WERI-Rb-1 (cell line): ENCODE measurements at regions not wholly inside any gene's neighbourhood (a gene's known extent, or its start where the extent isn't known, plus 50 kb on each side); places are given as distances from the start of the nearest gene placed in this dataset.

Experiments
- DNase-seq: peaks from one replicate; pipeline ENCODE4 v3.0.0-alpha.2; 2020
- H3K27ac ChIP-seq: fragments of 250-450 bp; sonication (Bioruptor Pico); 2 replicates; pipeline ENCODE4 v1.5.1; 2020; ENCODE audit warnings: mild to moderate bottlenecking, moderate library complexity
- H3K27me3 ChIP-seq: fragments of 250-450 bp; sonication (Bioruptor Pico); 2 replicates; pipeline ENCODE4 v1.5.1; 2021; ENCODE audit warnings: mild to moderate bottlenecking, low read depth, moderate library complexity; ENCODE audit not compliant: insufficient read depth, severe bottlenecking
- H3K36me3 ChIP-seq: fragments of 250-450 bp; sonication (Bioruptor Pico); 2 replicates; pipeline ENCODE4 v1.5.1; 2020; ENCODE audit warnings: mild to moderate bottlenecking, moderate library complexity
- H3K4me3 ChIP-seq: 2 replicates; pipeline ENCODE4 v1.5.1; 2011; ENCODE audit warnings: low read depth, mild to moderate bottlenecking, control low read depth, low read length
- H3K9me3 ChIP-seq: fragments of 250-450 bp; sonication (Bioruptor Pico); 2 replicates; pipeline ENCODE4 v1.5.1; 2021; ENCODE audit warnings: mild to moderate bottlenecking, moderate library complexity; ENCODE audit not compliant: severe bottlenecking
- CTCF ChIP-seq: IDR thresholded peaks from 2 replicates; pipeline ENCODE4 v1.5.1; 2011; ENCODE audit warnings: low read depth, mild to moderate bottlenecking, control low read depth, inconsistent platforms, low read length

- TF ChIP-seq CTCF, result no peak
- H3K27me3 ChIP-seq, result peaks cover 26% of the 10 kb centered on the region
- no peak overlapping the region for H3K27ac ChIP-seq
- H3K36me3 ChIP-seq, result no peaks in the 10 kb centered on the region
- H3K4me3 ChIP-seq, result no peak overlapping the region
- H3K9me3 ChIP-seq, result no peaks in the 10 kb centered on the region
- DNase-seq, result no peak
These were observed 1596.9 kb downstream of the RPA4 start for GRCh38 chrX:98480606-98481005.

- H3K36me3 ChIP-seq, result no peaks in the 10 kb centered on the region
- TF ChIP-seq CTCF, result no peak
- DNase-seq, result no peak
- H3K4me3 ChIP-seq, result no peak overlapping the region
- H3K9me3 ChIP-seq, result no peaks in the 10 kb centered on the region
- no peak overlapping the region for H3K27ac ChIP-seq
- peaks cover 30% of the 10 kb centered on the region for H3K27me3 ChIP-seq
These were observed 1597.9 kb downstream of the RPA4 start for GRCh38 chrX:98481636-98482035.

GRCh38 chrX:98490670-98491069 is 1607.0 kb downstream of the RPA4 start:
- no peak for TF ChIP-seq CTCF
- no peaks in the 10 kb centered on the region for H3K36me3 ChIP-seq
- H3K9me3 ChIP-seq, result no peaks in the 10 kb centered on the region
- H3K27ac ChIP-seq, result no peak overlapping the region
- no peak overlapping the region for H3K4me3 ChIP-seq
- peaks cover 21% of the 10 kb centered on the region for H3K27me3 ChIP-seq
- no peak for DNase-seq

- no peak for TF ChIP-seq CTCF
- H3K9me3 ChIP-seq, result no peaks in the 10 kb centered on the region
- H3K36me3 ChIP-seq, result no peaks in the 10 kb centered on the region
- H3K4me3 ChIP-seq, result no peak overlapping the region
- no peak overlapping the region for H3K27ac ChIP-seq
- H3K27me3 ChIP-seq, result peaks cover 19% of the 10 kb centered on the region
- no peak for DNase-seq
These were observed 1617.7 kb downstream of the RPA4 start for GRCh38 chrX:98501426-98501825.

GRCh38 chrX:98506907-98507306 is 1623.2 kb downstream of the RPA4 start:
- no peak for DNase-seq
- peaks cover 24% of the 10 kb centered on the region for H3K27me3 ChIP-seq
- H3K27ac ChIP-seq, result no peak overlapping the region
- H3K9me3 ChIP-seq, result no peaks in the 10 kb centered on the region
- H3K36me3 ChIP-seq, result no peaks in the 10 kb centered on the region
- no peak overlapping the region for H3K4me3 ChIP-seq
- no peak for TF ChIP-seq CTCF

GRCh38 chrX:98514032-98514431 is 1630.3 kb downstream of the RPA4 start:
- DNase-seq, result no peak
- H3K27me3 ChIP-seq, result peaks cover 36% of the 10 kb centered on the region

More at GRCh38 chrX:98514032-98514431, 1630.3 kb downstream of the RPA4 start:
- H3K36me3 ChIP-seq, result no peaks in the 10 kb centered on the region
- no peak overlapping the region for H3K4me3 ChIP-seq
- no peak overlapping the region for H3K27ac ChIP-seq
- H3K9me3 ChIP-seq, result no peaks in the 10 kb centered on the region
- TF ChIP-seq CTCF, result no peak
